B cell (primary cell): ENCODE measurements at regions not wholly inside any gene's neighbourhood (a gene's known extent, or its start where the extent isn't known, plus 50 kb on each side); places are given as distances from the start of the nearest gene placed in this dataset.

ENCODE experiments used
- EZH2 ChIP-seq: IDR thresholded peaks from 2 replicates; pipeline ENCODE4 v1.6.1; 2012; ENCODE audit warnings: borderline replicate concordance, low read depth, mild to moderate bottlenecking, moderate library complexity, low read length; ENCODE audit not compliant: insufficient read depth, poor library complexity, severe bottlenecking
- TF ChIP-seq, protein P1 (sequence below): fragments of 200-600 bp; IDR thresholded peaks from one replicate; pipeline ENCODE4 v1.8.0; 2022; ENCODE audit warnings: antibody characterized with exemption, mild to moderate bottlenecking

DNA sequence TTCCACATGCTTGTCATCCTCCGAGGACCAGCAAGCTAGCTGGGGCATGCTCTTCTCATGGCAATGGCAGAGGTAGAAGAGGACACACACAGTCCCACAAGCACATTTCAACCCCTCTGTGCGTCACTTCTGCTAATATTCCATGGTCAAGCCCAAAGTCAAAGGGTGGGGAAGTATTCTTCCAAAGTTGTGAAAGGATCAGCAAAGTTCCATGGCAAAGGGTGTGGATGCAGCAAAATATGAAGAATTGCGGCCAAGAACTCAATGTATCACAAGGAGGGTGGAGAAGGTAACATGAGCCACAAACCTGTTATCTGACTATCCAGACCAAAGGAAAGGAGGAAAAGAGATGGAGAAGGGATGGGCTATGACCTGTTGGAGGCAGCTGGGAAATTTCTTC, 71.2 kb upstream of the SNRK start:
- TF ChIP-seq EZH2, result no peak
- TF ChIP-seq, protein P1, sequence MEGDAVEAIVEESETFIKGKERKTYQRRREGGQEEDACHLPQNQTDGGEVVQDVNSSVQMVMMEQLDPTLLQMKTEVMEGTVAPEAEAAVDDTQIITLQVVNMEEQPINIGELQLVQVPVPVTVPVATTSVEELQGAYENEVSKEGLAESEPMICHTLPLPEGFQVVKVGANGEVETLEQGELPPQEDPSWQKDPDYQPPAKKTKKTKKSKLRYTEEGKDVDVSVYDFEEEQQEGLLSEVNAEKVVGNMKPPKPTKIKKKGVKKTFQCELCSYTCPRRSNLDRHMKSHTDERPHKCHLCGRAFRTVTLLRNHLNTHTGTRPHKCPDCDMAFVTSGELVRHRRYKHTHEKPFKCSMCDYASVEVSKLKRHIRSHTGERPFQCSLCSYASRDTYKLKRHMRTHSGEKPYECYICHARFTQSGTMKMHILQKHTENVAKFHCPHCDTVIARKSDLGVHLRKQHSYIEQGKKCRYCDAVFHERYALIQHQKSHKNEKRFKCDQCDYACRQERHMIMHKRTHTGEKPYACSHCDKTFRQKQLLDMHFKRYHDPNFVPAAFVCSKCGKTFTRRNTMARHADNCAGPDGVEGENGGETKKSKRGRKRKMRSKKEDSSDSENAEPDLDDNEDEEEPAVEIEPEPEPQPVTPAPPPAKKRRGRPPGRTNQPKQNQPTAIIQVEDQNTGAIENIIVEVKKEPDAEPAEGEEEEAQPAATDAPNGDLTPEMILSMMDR, result no peak
